Stimulated activated CD8-positive, alpha-beta memory T cell treated with anti-CD3 and anti-CD28 coated beads, Interleukin-7, amount 100 ng/mL, for 48 hours (primary cell): ENCODE measurements at regions not wholly inside any gene's neighbourhood (a gene's known extent, or its start where the extent isn't known, plus 50 kb on each side); places are given as distances from the start of the nearest gene placed in this dataset.

Experiments
- DNase-seq, 2 donors: peaks; one replicate each; pipeline ENCODE4 v3.0.0-alpha.2; 2020; ENCODE audit warnings: low read depth in 1 of 2; ENCODE audit errors: extremely low read depth in 1 of 2

- no peak for DNase-seq
Measured at GRCh38 chr7:131234719-131235488, 92.8 kb upstream of the MKLN1 start.

DNA sequence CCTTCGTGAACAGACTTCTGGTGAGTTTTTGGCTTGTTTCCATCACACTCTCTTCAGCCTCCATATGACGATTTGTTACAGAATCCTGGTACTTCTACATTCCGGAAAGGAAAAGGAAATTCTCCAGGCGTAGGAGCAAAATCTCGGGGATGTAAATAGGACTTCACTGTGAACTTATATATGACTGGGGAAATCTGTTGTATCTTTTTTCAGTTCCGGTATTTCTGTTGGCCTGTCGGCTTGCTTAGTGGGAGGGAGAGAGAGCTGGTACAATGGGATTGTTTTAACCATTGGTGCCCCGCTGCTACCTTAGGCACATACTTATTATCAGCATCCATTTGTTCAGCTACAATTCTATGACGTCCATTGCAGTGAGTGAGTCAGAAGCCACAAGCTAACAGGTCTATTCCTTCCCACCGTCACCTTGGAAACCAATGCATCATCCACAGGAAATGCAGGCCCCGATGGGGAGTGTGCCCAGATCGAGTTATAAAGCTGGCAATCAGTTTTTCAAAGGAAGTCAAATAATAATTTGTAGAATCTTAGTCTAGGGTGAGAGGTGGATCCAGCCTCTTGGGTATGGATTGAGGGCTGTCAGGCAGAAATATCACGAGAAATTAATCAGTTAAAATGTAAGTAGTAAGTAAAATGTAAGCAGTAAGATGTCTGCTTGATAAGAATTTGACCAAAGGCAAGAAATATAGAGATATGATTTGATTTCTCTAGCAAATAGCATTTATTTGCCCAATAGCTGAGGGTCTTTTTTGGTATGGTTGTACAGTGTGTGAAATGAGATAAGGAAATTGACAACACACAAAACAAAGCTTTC lies 92.0 kb upstream of the MKLN1 start:
- peak; percentile 52 to 82 for DNase-seq

DNA sequence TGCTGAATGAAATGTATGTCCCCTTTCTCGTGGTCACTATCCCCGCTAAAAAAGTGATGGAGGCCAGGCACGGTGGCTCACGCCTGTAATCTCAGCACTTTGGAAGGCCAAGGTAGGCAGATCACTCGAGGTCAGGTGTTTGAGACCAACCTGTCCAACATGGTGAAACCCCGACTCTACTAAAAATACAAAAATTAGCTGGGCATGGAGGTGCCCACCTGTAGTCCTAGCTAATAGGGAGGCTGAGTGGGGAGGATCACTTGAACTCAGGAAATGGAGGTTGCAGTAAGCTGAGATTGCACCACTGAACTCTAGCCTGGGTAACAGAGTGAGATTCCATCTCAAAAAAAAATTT lies 91.4 kb upstream of the MKLN1 start:
- DNase-seq, result no peak

- DNase-seq, result no peak
Measured at GRCh38 chr7:131238347-131238931, 89.2 kb upstream of the MKLN1 start.

DNA sequence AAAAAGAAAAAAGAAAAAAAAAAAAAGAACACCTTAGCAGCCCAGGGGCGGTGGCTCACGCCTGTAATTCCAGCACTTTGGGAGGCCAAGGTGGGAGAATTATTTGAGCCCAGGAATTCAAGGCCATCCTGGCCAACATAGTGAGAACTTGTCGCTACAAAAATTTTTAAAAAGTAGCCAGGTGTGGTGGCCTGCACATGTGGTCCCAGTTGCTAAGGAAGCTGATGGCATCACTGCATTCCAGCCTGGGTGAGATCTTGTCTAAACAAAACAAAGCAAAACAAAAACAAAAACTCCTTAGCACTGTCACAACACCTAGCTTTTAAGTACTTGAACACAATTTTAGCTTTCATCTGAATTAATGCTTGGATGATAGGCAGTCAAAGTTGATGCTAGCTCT lies 86.3 kb upstream of the MKLN1 start:
- DNase-seq, result no peak

DNA sequence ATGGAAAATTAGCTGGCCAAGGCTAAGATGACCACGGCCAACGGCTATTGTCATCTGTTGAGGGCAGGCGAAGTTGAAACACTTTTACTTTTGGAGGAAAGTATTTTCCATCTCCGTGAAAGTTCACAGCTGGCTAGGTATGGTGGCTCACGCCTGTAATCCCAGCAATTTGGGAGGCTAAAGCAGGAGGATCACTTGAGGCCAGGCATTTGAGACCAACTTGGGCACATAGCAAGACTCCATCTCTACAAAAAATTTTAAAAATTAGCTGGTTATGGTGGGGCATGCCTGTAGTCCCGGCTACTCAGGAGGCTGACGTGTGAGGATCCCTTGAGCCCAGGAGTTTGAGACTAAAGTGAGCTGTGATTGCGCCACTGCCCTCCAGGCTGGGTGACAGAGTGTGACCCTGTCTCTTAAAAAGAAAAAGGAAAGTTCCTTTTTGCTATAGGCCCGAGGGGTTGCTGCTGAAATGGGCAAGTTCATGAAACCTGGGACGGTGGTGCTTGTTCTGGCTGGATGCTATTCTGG lies 85.5 kb upstream of the MKLN1 start:
- DNase-seq, result no peak

DNA sequence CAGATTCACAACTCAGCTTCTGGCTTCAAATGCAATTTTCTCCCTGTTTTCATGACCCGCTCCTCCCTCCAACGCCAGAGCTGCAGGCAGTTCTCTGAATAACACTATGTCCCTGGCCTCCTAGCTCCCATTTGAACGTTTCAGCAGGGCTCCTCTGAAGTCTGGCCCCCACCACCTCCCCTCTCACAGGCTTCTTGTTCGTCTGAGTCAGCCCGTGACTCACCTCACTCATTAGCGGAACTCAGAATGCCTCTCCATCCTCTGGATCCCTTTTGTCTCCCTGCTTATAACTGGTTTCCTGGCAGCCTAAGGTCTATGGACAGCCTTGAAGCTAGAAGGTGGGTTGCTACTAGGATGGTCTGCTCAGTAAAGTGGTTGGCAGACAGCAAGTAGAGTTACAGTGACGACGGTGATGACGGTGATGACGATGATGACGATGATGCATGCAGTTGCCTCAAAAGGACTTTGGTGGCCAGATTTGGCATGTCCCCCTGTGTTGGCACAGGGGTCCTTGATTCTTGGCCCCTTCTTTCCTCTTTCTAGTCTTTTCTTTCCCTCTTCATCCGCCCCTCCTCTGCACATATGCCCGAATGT lies 83.3 kb upstream of the MKLN1 start:
- DNase-seq, result no peak

GRCh38 chr7:131249003-131249402 lies 78.7 kb upstream of the MKLN1 start:
- DNase-seq, result no peak

DNA sequence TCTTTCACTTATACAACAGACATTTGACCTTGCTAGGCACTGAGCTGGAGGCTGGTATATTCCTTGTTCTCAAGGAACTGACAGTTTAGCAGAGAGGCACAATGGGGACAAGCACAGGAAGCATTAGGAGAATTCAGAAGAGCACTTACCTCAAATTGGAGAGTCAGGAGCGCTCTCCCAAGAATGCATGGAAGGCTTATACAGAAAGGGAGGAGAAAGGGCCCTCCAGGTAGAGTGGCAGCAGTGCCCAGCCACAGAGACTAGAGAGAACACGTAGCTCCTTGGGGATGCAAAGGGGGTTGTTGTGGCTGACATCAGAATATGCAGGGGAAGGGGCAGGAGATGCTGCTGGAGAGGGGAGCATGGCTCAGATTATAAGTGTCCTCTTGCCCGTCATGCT lies 78.2 kb upstream of the MKLN1 start:
- DNase-seq, result no peak

GRCh38 chr7:131250331-131250730 lies 77.3 kb upstream of the MKLN1 start:
- no peak for DNase-seq

DNA sequence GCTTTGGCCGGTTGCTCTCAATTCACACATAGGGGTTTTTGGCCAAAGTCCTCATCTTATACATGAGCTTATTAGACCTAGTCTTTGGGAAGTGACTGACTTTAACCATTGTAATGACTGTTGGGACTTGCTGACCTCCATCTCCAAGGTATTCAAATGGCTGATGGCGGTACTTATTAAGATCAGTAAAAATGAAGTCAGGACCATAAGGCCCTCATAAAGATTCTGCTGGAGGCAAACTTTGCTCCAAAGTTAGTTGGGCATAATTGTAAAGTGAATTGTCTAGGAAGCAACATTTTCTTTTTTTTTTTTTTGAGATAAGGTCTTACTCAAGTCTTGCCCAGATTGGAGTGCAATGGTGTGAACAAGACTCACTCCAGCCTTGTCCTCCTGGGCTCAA lies 76.3 kb upstream of the MKLN1 start:
- DNase-seq, result no peak

- DNase-seq, result no peak
Measured at GRCh38 chr7:131252976-131253375, 74.7 kb upstream of the MKLN1 start.

- no peak for DNase-seq
Measured at GRCh38 chr7:131254211-131254610, 73.5 kb upstream of the MKLN1 start.

- no peak for DNase-seq
Measured at GRCh38 chr7:131255242-131255641, 72.4 kb upstream of the MKLN1 start.

DNA sequence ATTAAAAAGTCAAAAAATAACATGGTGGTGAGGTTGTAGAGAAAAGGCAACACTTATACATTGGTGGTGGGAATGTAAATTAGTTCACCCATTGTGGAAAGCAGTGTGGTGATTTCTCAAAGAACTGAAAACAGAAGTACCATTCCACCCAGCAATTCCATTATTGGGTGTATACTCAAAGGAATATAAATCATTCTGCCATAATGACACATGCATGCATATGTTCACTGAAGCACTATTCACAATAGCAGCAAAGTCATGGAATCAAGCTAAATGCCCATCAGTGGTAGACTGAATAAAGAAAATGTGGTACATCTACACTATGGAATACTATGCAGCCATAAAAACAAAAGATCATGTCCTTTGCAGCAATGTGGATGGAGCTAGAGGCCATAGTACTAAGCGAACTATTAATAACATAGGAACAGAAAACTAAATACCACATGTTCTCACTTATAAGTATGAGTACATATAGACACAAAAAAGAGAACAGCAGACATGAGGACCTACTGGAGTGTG lies 66.1 kb upstream of the MKLN1 start:
- DNase-seq, result no peak

DNA sequence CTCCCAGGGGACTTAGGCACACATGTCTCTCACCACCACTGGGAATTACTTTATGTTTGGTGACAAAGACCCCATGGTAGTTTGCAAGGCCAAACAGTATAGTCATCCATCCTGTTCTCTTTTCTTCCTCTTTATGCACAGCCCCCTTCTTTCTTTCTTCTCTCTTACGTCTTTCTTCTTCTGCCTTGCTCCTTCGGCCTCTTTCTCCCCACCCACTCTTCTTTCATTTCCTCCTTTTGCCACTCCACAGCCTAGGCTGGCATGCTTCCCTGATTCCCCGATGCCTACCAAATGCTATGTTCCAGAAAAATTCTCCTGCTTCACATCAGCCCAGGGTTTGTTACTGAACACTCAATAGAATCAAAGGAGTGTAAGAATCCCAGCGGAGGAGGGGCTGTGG lies 62.4 kb upstream of the MKLN1 start:
- DNase-seq, result no peak

DNA sequence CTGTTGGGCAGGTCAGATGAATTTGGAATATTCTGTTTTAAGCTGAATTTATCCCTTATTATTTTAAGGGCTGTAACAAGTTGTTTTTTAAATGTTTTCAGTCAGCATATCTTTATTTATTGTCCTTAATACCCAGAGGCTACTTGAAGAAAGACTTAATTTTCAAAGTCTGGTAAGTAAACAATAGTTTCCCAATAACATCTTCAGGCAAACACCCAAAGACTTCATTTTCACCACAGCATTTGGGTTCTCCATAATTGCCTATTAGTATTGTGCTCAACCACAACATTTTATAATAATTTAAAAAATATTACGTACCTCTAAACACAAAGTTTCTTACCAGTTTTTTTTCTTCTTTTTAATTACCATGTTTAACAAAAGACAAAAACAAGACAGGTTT lies 60.0 kb upstream of the MKLN1 start:
- DNase-seq, result no peak

- DNase-seq, result no peak
Measured at GRCh38 chr7:131268906-131269305, 58.8 kb upstream of the MKLN1 start.

DNA sequence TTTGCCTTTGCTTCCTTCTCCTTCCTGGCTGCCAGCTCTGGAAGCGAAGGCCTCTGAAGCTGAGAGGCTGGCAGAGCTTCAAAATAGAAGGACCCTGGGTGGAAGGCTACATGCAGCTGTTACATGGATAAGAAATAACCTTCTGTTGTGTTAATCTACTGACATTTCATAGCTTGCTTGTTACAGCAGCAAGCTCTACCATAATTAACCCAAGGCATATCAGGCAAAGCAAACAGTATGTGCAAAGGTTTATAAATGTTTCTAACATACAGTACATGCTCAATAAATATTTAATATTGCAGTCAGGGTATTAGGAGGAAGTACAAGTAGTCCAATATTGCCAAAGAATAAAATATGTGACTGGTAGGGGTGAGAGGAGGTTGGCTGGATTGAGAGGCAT lies 55.6 kb upstream of the MKLN1 start:
- DNase-seq, result no peak

GRCh38 chr7:131274986-131275385 lies 52.7 kb upstream of the MKLN1 start:
- DNase-seq, result no peak

GRCh38 chr7:131276190-131276589 lies 51.5 kb upstream of the MKLN1 start:
- no peak for DNase-seq
